A673 (cell line): ENCODE measurements at regions not wholly inside any gene's neighbourhood (a gene's known extent, or its start where the extent isn't known, plus 50 kb on each side); places are given as distances from the start of the nearest gene placed in this dataset.

Source experiments
- BruUV-seq: library from RNA; stranded (reverse); fragments of 400-500 nt; replicated peaks from 2 replicates; lab custom pipeline; 2021; lab: Mats Ljungman, UMichigan
- CTCF ChIA-PET: fragments of 300-600 bp; sonication (Branson Sonifier 250); formaldehyde crosslinking; loops from one replicate; lab custom pipeline; 2022; ENCODE audit warnings: antibody characterized with exemption; lab: Charles Lee
- POLR2A ChIA-PET: fragments of 300-600 bp; sonication (Branson Sonifier 250); formaldehyde crosslinking; loops from one replicate; lab custom pipeline; 2022; ENCODE audit warnings: antibody characterized with exemption; ENCODE audit not compliant: low non-redundant PET; lab: Charles Lee
- DNase-seq: peaks from one replicate; pipeline ENCODE4 v3.0.0-alpha.2; 2015; ENCODE audit warnings: low spot score
- H3K27ac ChIP-seq: fragments of 200-600 bp; sonication (generic); 2 replicates; pipeline ENCODE4 v1.5.1; 2016; ENCODE audit warnings: mixed run types, low read depth, mild to moderate bottlenecking, mixed read lengths, antibody characterized with exemption, low read length; ENCODE audit not compliant: poor library complexity, severe bottlenecking
- H3K27me3 ChIP-seq: fragments of 200-600 bp; sonication (generic); replicated peaks from 2 replicates; pipeline ENCODE4 v1.6.1; 2017; ENCODE audit warnings: mixed run types, low read depth, mild to moderate bottlenecking, mixed read lengths, antibody characterized with exemption, low read length; ENCODE audit not compliant: insufficient read depth, poor library complexity
- H3K36me3 ChIP-seq: fragments of 200-600 bp; sonication (generic); 2 replicates; pipeline ENCODE4 v1.6.1; 2016; ENCODE audit warnings: mixed run types, mild to moderate bottlenecking, mixed read lengths, antibody characterized with exemption, low read length; ENCODE audit not compliant: insufficient read depth, poor library complexity, severe bottlenecking
- H3K4me1 ChIP-seq: fragments of 200-600 bp; sonication (generic); 2 replicates; pipeline ENCODE4 v1.6.1; 2017; ENCODE audit warnings: mixed run types, mild to moderate bottlenecking, mixed read lengths, antibody characterized with exemption, low read length; ENCODE audit not compliant: insufficient read depth, poor library complexity, severe bottlenecking
- H3K4me3 ChIP-seq: fragments of 200-600 bp; sonication (generic); 2 replicates; pipeline ENCODE4 v1.5.1; 2016; ENCODE audit warnings: low read depth, mixed run types, mild to moderate bottlenecking, mixed read lengths, low read length; ENCODE audit not compliant: poor library complexity, severe bottlenecking
- H3K9me3 ChIP-seq: fragments of 200-600 bp; sonication (generic); 2 replicates; pipeline ENCODE4 v1.6.1; 2016; ENCODE audit warnings: mixed run types, low read depth, mild to moderate bottlenecking, mixed read lengths, antibody characterized with exemption, low read length; ENCODE audit not compliant: poor library complexity, severe bottlenecking
- EZH2 ChIP-seq: fragments of 200-600 bp; sonication (generic); IDR thresholded peaks from 2 replicates; pipeline ENCODE4 v1.6.1; 2017; ENCODE audit warnings: borderline replicate concordance, low read depth, mild to moderate bottlenecking, mixed read lengths, antibody characterized with exemption, low read length; ENCODE audit not compliant: poor library complexity, severe bottlenecking
- intact Hi-C: fragments of 100-400 bp; cut with micrococcal nuclease; formaldehyde crosslinking; loops from one replicate; pipeline ENCODE4 v1.10.0; 2022; ENCODE audit not compliant: unreplicated experiment
- TF ChIP-seq, protein P1 (sequence below): fragments of 300-800, 200-600 bp; sonication (generic); conservative IDR thresholded peaks from 2 replicates; pipeline ENCODE4 v1.5.1; 2017; ENCODE audit warnings: low read depth, mild to moderate bottlenecking, antibody characterized with exemption, low read length, moderate library complexity, mixed read lengths

DNA sequence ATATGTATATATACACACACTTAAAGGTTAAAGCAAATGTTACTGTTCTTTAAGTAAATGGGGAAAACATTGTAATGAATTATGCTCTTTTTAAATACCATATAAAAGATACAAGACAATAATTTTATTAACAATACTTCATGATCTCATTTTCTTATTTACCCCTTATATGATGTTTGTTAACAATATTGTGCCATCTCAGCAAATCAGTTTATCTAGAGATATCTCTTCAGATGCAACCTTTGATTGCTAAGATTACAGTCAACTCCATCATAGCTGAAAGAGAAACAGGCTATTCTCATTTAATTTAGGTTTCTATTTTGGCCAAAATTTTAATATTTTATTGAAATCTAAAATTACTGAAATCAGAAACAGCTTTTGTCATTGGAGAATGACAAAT, 197.9 kb downstream of the CALCRL start:
- Histone ChIP-seq H3K9me3 (no peaks in the 10 kb centered on the region), H3K4me3 (no peak overlapping the region), H3K27me3 (no peaks in the 10 kb centered on the region), H3K27ac (no peak overlapping the region), H3K4me1 (no peaks in the 10 kb centered on the region), H3K36me3 (no peaks in the 10 kb centered on the region)
- BruUV-seq: no TSS peak
- ChIA-PET CTCF (no interaction called here), POLR2A (no interaction called here)
- TF ChIP-seq, protein P1, sequence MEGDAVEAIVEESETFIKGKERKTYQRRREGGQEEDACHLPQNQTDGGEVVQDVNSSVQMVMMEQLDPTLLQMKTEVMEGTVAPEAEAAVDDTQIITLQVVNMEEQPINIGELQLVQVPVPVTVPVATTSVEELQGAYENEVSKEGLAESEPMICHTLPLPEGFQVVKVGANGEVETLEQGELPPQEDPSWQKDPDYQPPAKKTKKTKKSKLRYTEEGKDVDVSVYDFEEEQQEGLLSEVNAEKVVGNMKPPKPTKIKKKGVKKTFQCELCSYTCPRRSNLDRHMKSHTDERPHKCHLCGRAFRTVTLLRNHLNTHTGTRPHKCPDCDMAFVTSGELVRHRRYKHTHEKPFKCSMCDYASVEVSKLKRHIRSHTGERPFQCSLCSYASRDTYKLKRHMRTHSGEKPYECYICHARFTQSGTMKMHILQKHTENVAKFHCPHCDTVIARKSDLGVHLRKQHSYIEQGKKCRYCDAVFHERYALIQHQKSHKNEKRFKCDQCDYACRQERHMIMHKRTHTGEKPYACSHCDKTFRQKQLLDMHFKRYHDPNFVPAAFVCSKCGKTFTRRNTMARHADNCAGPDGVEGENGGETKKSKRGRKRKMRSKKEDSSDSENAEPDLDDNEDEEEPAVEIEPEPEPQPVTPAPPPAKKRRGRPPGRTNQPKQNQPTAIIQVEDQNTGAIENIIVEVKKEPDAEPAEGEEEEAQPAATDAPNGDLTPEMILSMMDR: no peak
- TF ChIP-seq EZH2: no peak
- intact Hi-C loops: no loop called here
- DNase-seq: no peak

DNA sequence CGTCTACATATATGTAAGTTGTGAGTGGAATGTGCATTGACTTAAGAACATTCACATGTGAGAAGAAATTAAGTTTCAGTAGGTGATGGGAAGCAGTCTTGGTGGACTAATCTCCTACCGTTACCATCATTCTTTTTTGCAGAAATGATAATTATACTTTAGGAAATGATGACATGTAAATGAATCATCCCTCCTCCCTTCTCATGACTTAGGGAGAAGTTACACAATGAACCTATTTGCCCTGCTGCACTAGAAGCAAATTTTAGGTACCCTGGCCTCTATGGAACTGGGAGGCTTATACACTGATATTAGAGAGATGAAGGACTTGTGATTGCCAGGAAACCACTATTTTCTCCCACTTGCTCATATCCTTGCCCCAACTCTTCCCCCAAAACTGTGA, 214.2 kb downstream of the CALCRL start:
- no peaks in the 10 kb centered on the region for H3K36me3 ChIP-seq
- CTCF ChIA-PET: no interaction called here
- intact Hi-C loops: no loop called here
- no peak for DNase-seq
- no peaks in the 10 kb centered on the region for H3K4me1 ChIP-seq
- no peaks in the 10 kb centered on the region for H3K9me3 ChIP-seq
- POLR2A ChIA-PET: no interaction called here
- H3K4me3 ChIP-seq: no peak overlapping the region
- no peaks in the 10 kb centered on the region for H3K27me3 ChIP-seq
- BruUV-seq: no TSS peak
- TF ChIP-seq EZH2: no peak
- TF ChIP-seq, protein P1: no peak
- H3K27ac ChIP-seq: no peak overlapping the region

DNA sequence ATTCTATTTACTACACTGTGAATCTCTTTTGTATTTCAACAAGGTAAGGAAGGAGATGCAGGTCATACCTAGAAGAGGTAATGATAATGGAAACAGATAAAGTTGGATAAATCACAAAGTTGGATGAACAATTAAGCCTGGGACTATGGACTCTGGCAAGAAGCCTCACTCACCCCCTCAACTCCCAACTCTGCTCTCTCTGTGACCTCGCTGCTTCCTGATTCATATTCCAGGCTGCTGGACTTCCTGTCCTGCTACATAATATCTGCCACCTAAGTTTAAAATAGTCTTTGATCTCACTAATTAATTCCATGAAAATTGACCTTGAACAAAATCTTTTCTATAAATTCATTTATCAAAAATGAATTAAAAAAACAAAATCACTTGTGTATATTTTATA, 215.3 kb downstream of the CALCRL start:
- Histone ChIP-seq H3K36me3 (no peaks in the 10 kb centered on the region), H3K27me3 (no peaks in the 10 kb centered on the region), H3K9me3 (no peaks in the 10 kb centered on the region), H3K4me3 (no peak overlapping the region), H3K27ac (no peak overlapping the region), H3K4me1 (no peaks in the 10 kb centered on the region)
- POLR2A ChIA-PET: no interaction called here
- no peak for DNase-seq
- no TSS peak for BruUV-seq
- CTCF ChIA-PET: no interaction called here
- TF ChIP-seq, protein P1: no peak
- no peak for TF ChIP-seq EZH2
- intact Hi-C loops: no loop called here
